ENCODE measurements at regions not wholly inside any gene's neighbourhood (a gene's known extent, or its start where the extent isn't known, plus 50 kb on each side); places are given as distances from the start of the nearest gene placed in this dataset.

DNA sequence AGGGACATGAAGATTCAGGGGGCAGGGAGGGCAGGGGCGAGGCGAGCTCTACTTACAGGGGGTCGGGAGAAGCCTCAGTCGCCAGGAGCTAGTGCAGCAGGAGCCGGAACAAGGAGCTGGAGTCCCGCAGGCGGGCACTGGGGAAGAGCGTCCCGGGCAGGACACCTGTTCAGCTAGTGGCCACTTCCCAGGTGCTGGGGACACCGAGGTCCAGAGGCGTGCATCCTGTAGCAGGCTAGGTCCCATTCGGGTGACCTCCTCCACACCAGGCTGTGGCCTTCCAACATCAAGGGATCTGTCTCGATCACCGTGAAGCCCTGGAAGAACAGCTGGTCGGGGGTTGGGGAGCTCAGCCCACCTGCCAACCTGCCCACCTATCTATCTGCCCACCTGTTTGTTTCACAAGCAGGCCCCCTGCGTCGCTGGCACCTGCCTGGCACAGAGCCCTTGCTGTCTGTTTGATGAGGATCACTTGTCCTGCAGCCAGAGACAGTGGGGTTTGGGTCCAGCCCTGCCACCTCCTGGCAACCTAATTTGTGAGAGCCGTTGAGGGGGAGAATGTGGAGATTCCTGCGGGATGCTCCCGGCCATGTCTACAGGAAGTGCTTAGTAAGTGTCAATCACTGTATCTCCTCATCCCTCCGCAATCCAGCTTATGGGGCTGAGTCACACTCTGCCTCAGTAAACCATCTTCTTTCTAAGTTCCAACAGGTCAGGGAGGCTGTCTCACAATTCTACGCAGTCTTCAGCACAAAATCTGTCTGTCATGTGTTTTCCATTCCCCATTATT lies 940.9 kb downstream of the BRD1 start:
- no peak overlapping the region for H3K9ac ChIP-seq (ENCODE audit: low read length)
- ChIA-PET RAD21 (ENCODE audit: low non-redundant PET in 1 of 2, low total read pairs in 2 of 2, uncharacterized antibody in 2 of 2, unreplicated experiment in 2 of 2) (no interaction called here), CTCF (no interaction called here), POLR2A (no interaction called here)
- no TSS peak for BruUV-seq (replicated peaks)
- no peaks in the 10 kb centered on the region for H3K79me2 ChIP-seq (ENCODE audit: insufficient read depth, low read length)
- ATAC-seq: no peak
- no peaks in the 10 kb centered on the region for H3K9me2 ChIP-seq (ENCODE audit: insufficient read depth)
- H3K4me1 ChIP-seq (ENCODE audit: control insufficient read depth in 1 of 2, insufficient read depth in 2 of 2, low read length in 2 of 2): no peaks in the 10 kb centered on the region
- H2AFZ ChIP-seq (ENCODE audit: low read depth, low read length, poor library complexity, severe bottlenecking): no peak overlapping the region
- DNase-seq (ENCODE audit: low read depth, low spot score): no peak
- no peak overlapping the region for H3K4me3 ChIP-seq (replicated peaks in 1 of 2; ENCODE audit: low read depth in 1 of 2, low read length in 2 of 2)
- no peak for TF ChIP-seq CBX3 (IDR thresholded peaks at IDR 0.05; ENCODE audit: low read depth)
- no peak for TF ChIP-seq REST (IDR thresholded peaks at IDR 0.05; ENCODE audit: low read depth)
- no peaks in the 10 kb centered on the region for H3K36me3 ChIP-seq (ENCODE audit: control insufficient read depth in 1 of 2, insufficient read depth in 2 of 2, low read length in 2 of 2)
- no peak overlapping the region for H3K4me2 ChIP-seq (ENCODE audit: low read length)
- H3K27ac ChIP-seq (ENCODE audit: low read depth, low read length): no peak overlapping the region
- no peaks in the 10 kb centered on the region for H4K20me1 ChIP-seq (ENCODE audit: insufficient read depth)
- intact Hi-C loops (cut with micrococcal nuclease): no loop called here
- peaks cover 4% of the 10 kb centered on the region; the same call in 1 of the 2 replicates for H3K27me3 ChIP-seq (ENCODE audit: insufficient read depth, low read length)
- peaks cover 0 to 4% of the 10 kb centered on the region in 2 experiments; a peak in 1 of 4 replicates for H3K9me3 ChIP-seq (ENCODE audit: control insufficient read depth in 1 of 2, insufficient read depth in 1 of 2, low read depth in 1 of 2, low read length in 2 of 2)

DNA sequence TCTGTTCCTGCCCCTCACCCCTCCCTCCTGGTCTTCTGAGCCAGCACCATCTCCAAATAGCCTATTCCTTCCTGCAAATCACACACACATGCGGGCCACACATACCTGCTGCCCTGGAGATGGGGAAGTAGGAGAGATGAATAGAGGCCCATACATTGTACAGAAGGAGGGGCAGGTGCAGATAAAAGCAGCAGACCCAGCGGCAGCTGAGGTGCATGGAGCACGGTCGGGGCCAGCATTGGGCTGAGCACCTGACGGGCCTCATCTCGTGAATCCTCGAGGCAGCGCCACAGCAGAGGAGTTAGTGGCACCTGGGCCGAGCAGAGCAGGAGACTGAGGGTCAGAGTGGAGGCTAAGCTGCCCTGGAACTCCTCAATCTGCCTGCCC lies 941.8 kb downstream of the BRD1 start:
- Histone ChIP-seq H3K27ac (ENCODE audit: low read depth, low read length) (no peak overlapping the region), H3K27me3 (ENCODE audit: insufficient read depth, low read length) (no peaks in the 10 kb centered on the region), H3K4me2 (ENCODE audit: low read length) (no peak overlapping the region), H3K36me3 (ENCODE audit: control insufficient read depth in 1 of 2, insufficient read depth in 2 of 2, low read length in 2 of 2) (no peaks in the 10 kb centered on the region), H3K4me1 (ENCODE audit: control insufficient read depth in 1 of 2, insufficient read depth in 2 of 2, low read length in 2 of 2) (no peaks in the 10 kb centered on the region), H3K9me2 (ENCODE audit: insufficient read depth) (no peaks in the 10 kb centered on the region), H4K20me1 (ENCODE audit: insufficient read depth) (no peaks in the 10 kb centered on the region), H3K9me3 (ENCODE audit: control insufficient read depth in 1 of 2, insufficient read depth in 1 of 2, low read depth in 1 of 2, low read length in 2 of 2) (peaks cover 0 to 6% of the 10 kb centered on the region in 2 experiments; a peak in 1 of 4 replicates), H3K9ac (ENCODE audit: low read length) (no peak overlapping the region), H3K79me2 (ENCODE audit: insufficient read depth, low read length) (no peaks in the 10 kb centered on the region), H2AFZ (ENCODE audit: low read depth, low read length, poor library complexity, severe bottlenecking) (no peak overlapping the region), H3K4me3 (replicated peaks in 1 of 2; ENCODE audit: low read depth in 1 of 2, low read length in 2 of 2) (no peak overlapping the region)
- no TSS peak for BruUV-seq (replicated peaks)
- intact Hi-C loops (cut with micrococcal nuclease): no loop called here
- no peak for DNase-seq (ENCODE audit: low read depth, low spot score)
- POLR2A ChIA-PET: no interaction called here
- RAD21 ChIA-PET (ENCODE audit: low non-redundant PET in 1 of 2, low total read pairs in 2 of 2, uncharacterized antibody in 2 of 2, unreplicated experiment in 2 of 2): no interaction called here
- CTCF ChIA-PET: no interaction called here
- ATAC-seq: no peak
- TF ChIP-seq ZBTB33 (IDR thresholded peaks at IDR 0.05; ENCODE audit: extremely low read depth, insufficient replicate concordance, low read length) (no peak), POLR2AphosphoS5 (IDR thresholded peaks at IDR 0.05; ENCODE audit: low read depth, low read length) (no peak)
- TF ChIP-seq, protein P1, sequence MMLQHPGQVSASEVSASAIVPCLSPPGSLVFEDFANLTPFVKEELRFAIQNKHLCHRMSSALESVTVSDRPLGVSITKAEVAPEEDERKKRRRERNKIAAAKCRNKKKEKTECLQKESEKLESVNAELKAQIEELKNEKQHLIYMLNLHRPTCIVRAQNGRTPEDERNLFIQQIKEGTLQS (IDR thresholded peaks at IDR 0.05): no peak
